Neural cell (in vitro differentiated cells): ENCODE measurements at regions not wholly inside any gene's neighbourhood (a gene's known extent, or its start where the extent isn't known, plus 50 kb on each side); places are given as distances from the start of the nearest gene placed in this dataset.

Source experiments
- H2AFZ ChIP-seq: fragments of 200-600, 300-800 bp; sonication (generic), shearing (Covaris generic); 2 replicates; pipeline ENCODE4 v1.6.0; 2014; ENCODE audit warnings: low read depth, mild to moderate bottlenecking, antibody characterized with exemption, low read length, moderate library complexity
- H3F3A ChIP-seq: fragments of 200-600 bp; shearing (Covaris generic); 2 replicates; pipeline ENCODE4 v1.6.1; 2016; ENCODE audit warnings: mild to moderate bottlenecking, moderate library complexity, mixed read lengths, antibody characterized with exemption, low read length; ENCODE audit not compliant: insufficient read depth, poor library complexity, severe bottlenecking
- H3K27ac ChIP-seq: fragments of 200-600, 300-800 bp; sonication (generic), shearing (Covaris generic); 2 replicates; pipeline ENCODE4 v1.5.1; 2014; ENCODE audit warnings: mild to moderate bottlenecking, low read length, moderate library complexity
- H3K27me3 ChIP-seq: fragments of 300-800, 200-600 bp; sonication (generic), shearing (Covaris generic); 2 replicates; pipeline ENCODE4 v1.6.0; 2014; ENCODE audit warnings: mild to moderate bottlenecking, low read depth, low read length, moderate library complexity; ENCODE audit not compliant: insufficient read depth
- H3K36me3 ChIP-seq: fragments of 300-800, 200-600 bp; sonication (generic), shearing (Covaris generic); 2 replicates; pipeline ENCODE4 v1.5.1; 2014; ENCODE audit warnings: mild to moderate bottlenecking, antibody characterized with exemption, low read length, moderate library complexity; ENCODE audit not compliant: insufficient read depth
- H3K4me2 ChIP-seq: fragments of 300-800, 200-600 bp; sonication (generic), shearing (Covaris generic); 2 replicates; pipeline ENCODE4 v1.6.0; 2014; ENCODE audit warnings: mild to moderate bottlenecking, low read length
- H3K4me3 ChIP-seq: fragments of 300-800, 200-600 bp; sonication (generic), shearing (Covaris generic); 2 replicates; pipeline ENCODE4 v1.5.1; 2014; ENCODE audit warnings: mild to moderate bottlenecking, low read length, moderate library complexity
- H3K79me2 ChIP-seq: fragments of 200-600 bp; shearing (Covaris generic); replicated peaks from 2 replicates; pipeline ENCODE4 v1.6.0; 2014; ENCODE audit warnings: mild to moderate bottlenecking, low read length, moderate library complexity; ENCODE audit not compliant: insufficient read depth
- H3K9ac ChIP-seq: fragments of 300-800, 200-600 bp; sonication (generic), shearing (Covaris generic); 2 replicates; pipeline ENCODE4 v1.6.1; 2016; ENCODE audit warnings: mild to moderate bottlenecking, low read length, mixed read lengths
- H3K9me2 ChIP-seq: fragments of 200-600 bp; shearing (Covaris generic); 2 replicates; pipeline ENCODE4 v1.6.1; 2016; ENCODE audit warnings: mild to moderate bottlenecking, low read length, mixed read lengths; ENCODE audit not compliant: insufficient read depth
- H3K9me3 ChIP-seq: fragments of 200-600, 300-800 bp; sonication (generic), shearing (Covaris generic); 2 replicates; pipeline ENCODE4 v1.6.1; 2016; ENCODE audit warnings: mild to moderate bottlenecking, mixed run types, low read length, moderate library complexity, mixed read lengths
- H4K20me1 ChIP-seq: fragments of 200-600 bp; shearing (Covaris generic); 2 replicates; pipeline ENCODE4 v1.6.1; 2016; ENCODE audit warnings: mild to moderate bottlenecking, mixed run types; ENCODE audit not compliant: insufficient read depth
- EP300 ChIP-seq: fragments of 450-650 bp; conservative IDR thresholded peaks from 2 replicates; pipeline ENCODE4 v1.6.1; 2014; ENCODE audit warnings: antibody characterized with exemption, mild to moderate bottlenecking, moderate library complexity; ENCODE audit not compliant: poor library complexity, severe bottlenecking
- EZH2 ChIP-seq: fragments of 200-600, 300-800 bp; shearing (Covaris generic), sonication (generic); IDR thresholded peaks from 2 replicates; pipeline ENCODE4 v1.6.1; 2014; ENCODE audit warnings: antibody characterized with exemption, low read length, borderline replicate concordance, mild to moderate bottlenecking; ENCODE audit not compliant: insufficient read depth, poor library complexity, severe bottlenecking
- MXI1 ChIP-seq: fragments of 450-650 bp; conservative IDR thresholded peaks from 2 replicates; pipeline ENCODE4 v1.6.1; 2014; ENCODE audit warnings: antibody characterized with exemption, mild to moderate bottlenecking; ENCODE audit not compliant: poor library complexity, severe bottlenecking
- POLR2AphosphoS5 ChIP-seq: IDR thresholded peaks from 2 replicates; pipeline ENCODE4 v1.6.1; 2012
- RAD21 ChIP-seq: fragments of 450-650 bp; conservative IDR thresholded peaks from 2 replicates; pipeline ENCODE4 v1.6.1; 2014; ENCODE audit warnings: antibody characterized with exemption, mild to moderate bottlenecking, moderate library complexity
- SMC3 ChIP-seq: fragments of 450-650 bp; conservative IDR thresholded peaks from 2 replicates; pipeline ENCODE4 v1.6.1; 2014; ENCODE audit warnings: antibody characterized with exemption, mild to moderate bottlenecking, moderate library complexity; ENCODE audit not compliant: poor library complexity
- TAF1 ChIP-seq: IDR thresholded peaks from 2 replicates; pipeline ENCODE4 v1.6.1; 2012; ENCODE audit warnings: low read depth
- TF ChIP-seq, protein P1 (sequence below): fragments of 450-650 bp; IDR thresholded peaks from 2 replicates; pipeline ENCODE4 v1.5.1; 2014; ENCODE audit warnings: antibody characterized with exemption, mild to moderate bottlenecking, moderate library complexity; ENCODE audit not compliant: poor library complexity, severe bottlenecking
- TF ChIP-seq, protein P2 (sequence below): IDR thresholded peaks from 2 replicates; pipeline ENCODE4 v1.6.1; 2012; ENCODE audit warnings: borderline replicate concordance

DNA sequence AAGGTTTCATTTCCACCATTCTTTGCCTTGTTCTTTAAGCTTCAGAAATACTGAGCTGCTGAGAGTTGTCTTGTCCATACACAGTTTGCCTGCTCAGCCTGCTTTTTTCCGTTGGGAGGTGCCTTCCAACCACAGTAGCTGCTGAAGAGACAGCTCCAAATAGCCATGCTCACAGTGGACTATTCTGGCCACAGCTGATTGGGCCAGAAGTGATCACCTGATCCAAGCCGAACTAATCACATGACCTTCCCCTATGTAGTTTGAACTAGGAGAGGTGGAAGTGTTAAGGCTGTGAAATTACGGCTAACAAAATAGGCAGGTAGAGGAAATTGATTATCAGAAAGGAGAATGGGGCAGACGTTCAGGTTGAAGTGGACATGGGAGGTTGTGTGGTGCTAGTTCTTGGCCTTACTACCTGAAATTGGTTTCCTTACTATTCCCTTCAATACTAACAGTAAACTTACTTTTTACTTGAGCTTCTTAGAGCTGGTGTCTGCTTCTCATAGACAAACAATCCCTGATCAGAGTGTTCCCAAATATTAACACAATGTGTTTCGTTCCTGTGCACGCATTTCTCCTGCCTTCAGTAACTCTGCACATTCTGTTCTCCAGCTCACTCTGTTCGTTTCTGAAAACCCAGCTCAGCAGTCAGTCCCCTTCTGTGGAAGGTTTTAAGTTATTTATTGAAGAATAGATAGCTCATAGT lies 136.1 kb downstream of the RWDD3 start:
- Histone ChIP-seq H2AFZ (no peak overlapping the region), H3K9me3 (no peaks in the 10 kb centered on the region), H3K9ac (no peak overlapping the region), H3K4me3 (no peak overlapping the region), H3K79me2 (no peaks in the 10 kb centered on the region), H3F3A (no peaks in the 10 kb centered on the region), H3K27me3 (peaks cover 4% of the 10 kb centered on the region), H4K20me1 (no peaks in the 10 kb centered on the region), H3K27ac (no peak overlapping the region), H3K4me2 (no peak overlapping the region), H3K36me3 (no peaks in the 10 kb centered on the region), H3K9me2 (no peaks in the 10 kb centered on the region)
- TF ChIP-seq RAD21 (no peak), EZH2 (no peak), SMC3 (no peak), EP300 (no peak), TAF1 (no peak), MXI1 (no peak), POLR2AphosphoS5 (no peak)
- TF ChIP-seq, protein P1, sequence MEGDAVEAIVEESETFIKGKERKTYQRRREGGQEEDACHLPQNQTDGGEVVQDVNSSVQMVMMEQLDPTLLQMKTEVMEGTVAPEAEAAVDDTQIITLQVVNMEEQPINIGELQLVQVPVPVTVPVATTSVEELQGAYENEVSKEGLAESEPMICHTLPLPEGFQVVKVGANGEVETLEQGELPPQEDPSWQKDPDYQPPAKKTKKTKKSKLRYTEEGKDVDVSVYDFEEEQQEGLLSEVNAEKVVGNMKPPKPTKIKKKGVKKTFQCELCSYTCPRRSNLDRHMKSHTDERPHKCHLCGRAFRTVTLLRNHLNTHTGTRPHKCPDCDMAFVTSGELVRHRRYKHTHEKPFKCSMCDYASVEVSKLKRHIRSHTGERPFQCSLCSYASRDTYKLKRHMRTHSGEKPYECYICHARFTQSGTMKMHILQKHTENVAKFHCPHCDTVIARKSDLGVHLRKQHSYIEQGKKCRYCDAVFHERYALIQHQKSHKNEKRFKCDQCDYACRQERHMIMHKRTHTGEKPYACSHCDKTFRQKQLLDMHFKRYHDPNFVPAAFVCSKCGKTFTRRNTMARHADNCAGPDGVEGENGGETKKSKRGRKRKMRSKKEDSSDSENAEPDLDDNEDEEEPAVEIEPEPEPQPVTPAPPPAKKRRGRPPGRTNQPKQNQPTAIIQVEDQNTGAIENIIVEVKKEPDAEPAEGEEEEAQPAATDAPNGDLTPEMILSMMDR, result no peak
- TF ChIP-seq, protein P2, sequence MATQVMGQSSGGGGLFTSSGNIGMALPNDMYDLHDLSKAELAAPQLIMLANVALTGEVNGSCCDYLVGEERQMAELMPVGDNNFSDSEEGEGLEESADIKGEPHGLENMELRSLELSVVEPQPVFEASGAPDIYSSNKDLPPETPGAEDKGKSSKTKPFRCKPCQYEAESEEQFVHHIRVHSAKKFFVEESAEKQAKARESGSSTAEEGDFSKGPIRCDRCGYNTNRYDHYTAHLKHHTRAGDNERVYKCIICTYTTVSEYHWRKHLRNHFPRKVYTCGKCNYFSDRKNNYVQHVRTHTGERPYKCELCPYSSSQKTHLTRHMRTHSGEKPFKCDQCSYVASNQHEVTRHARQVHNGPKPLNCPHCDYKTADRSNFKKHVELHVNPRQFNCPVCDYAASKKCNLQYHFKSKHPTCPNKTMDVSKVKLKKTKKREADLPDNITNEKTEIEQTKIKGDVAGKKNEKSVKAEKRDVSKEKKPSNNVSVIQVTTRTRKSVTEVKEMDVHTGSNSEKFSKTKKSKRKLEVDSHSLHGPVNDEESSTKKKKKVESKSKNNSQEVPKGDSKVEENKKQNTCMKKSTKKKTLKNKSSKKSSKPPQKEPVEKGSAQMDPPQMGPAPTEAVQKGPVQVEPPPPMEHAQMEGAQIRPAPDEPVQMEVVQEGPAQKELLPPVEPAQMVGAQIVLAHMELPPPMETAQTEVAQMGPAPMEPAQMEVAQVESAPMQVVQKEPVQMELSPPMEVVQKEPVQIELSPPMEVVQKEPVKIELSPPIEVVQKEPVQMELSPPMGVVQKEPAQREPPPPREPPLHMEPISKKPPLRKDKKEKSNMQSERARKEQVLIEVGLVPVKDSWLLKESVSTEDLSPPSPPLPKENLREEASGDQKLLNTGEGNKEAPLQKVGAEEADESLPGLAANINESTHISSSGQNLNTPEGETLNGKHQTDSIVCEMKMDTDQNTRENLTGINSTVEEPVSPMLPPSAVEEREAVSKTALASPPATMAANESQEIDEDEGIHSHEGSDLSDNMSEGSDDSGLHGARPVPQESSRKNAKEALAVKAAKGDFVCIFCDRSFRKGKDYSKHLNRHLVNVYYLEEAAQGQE, result no peak

DNA sequence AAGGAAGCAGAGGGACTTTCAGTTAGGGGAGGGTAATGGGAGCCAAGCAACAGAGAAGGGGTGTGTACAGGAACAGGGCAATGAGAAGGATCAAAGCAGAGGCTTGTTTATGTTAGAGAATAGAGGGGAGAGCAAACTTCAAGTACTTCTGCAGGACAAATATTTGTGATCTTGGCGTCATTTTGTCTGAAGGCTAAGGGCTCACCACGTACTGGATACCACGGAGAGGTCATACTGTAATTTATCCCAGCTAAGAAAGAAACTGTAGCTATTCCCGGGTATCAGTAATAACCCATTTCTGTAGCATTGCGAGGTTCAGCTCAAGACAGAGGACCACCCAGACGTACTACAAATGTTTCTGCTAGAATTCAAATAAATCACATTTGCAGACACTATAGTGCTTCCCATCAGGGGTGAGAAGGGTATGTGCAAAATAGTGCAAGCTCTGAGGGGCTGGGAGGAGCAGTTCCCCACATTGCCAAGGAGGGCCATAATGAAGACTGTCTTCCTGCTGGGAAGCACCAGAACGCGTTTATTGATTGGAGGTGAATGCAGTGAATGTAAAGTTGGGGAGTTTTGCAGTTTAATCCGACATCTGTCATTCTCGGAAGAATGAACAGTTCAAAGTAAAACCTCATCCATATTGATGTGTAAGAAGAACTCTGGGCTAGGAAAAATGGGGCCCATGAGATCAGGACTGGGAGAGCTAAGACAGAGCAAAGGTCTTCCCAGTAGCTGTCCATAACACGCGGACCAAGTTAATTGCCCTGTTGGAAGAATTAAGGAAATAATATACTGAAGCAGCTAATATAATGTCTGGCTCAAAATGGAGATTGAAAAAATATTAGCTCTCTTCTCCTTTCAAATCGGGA lies 136.9 kb downstream of the RWDD3 start:
- Histone ChIP-seq H3K9me3 (no peaks in the 10 kb centered on the region), H2AFZ (no peak overlapping the region), H4K20me1 (no peaks in the 10 kb centered on the region), H3K4me3 (no peak overlapping the region), H3K36me3 (no peaks in the 10 kb centered on the region), H3K79me2 (no peaks in the 10 kb centered on the region), H3K9me2 (no peaks in the 10 kb centered on the region), H3K27me3 (peaks cover 4% of the 10 kb centered on the region), H3K27ac (no peak overlapping the region), H3K9ac (no peak overlapping the region), H3K4me2 (no peak overlapping the region), H3F3A (no peaks in the 10 kb centered on the region)
- TF ChIP-seq, protein P2, result no peak
- no peak for TF ChIP-seq POLR2AphosphoS5
- TF ChIP-seq EP300, result no peak
- TF ChIP-seq EZH2, result no peak
- no peak for TF ChIP-seq TAF1
- no peak for TF ChIP-seq MXI1
- no peak for TF ChIP-seq SMC3
- TF ChIP-seq RAD21, result no peak
- TF ChIP-seq, protein P1, result no peak
